SK-N-MC (cell line): ENCODE measurements at regions not wholly inside any gene's neighbourhood (a gene's known extent, or its start where the extent isn't known, plus 50 kb on each side); places are given as distances from the start of the nearest gene placed in this dataset.

Source experiments
- EZH2 ChIP-seq: fragments of 200-600 bp; sonication (generic); IDR thresholded peaks from one replicate; pipeline ENCODE4 v1.6.1; 2017; ENCODE audit warnings: antibody characterized with exemption
- POLR2AphosphoS5 ChIP-seq: IDR thresholded peaks from 2 replicates; pipeline ENCODE4 v1.6.1; 2012; ENCODE audit warnings: mild to moderate bottlenecking, low read depth, low read length, borderline replicate concordance

DNA sequence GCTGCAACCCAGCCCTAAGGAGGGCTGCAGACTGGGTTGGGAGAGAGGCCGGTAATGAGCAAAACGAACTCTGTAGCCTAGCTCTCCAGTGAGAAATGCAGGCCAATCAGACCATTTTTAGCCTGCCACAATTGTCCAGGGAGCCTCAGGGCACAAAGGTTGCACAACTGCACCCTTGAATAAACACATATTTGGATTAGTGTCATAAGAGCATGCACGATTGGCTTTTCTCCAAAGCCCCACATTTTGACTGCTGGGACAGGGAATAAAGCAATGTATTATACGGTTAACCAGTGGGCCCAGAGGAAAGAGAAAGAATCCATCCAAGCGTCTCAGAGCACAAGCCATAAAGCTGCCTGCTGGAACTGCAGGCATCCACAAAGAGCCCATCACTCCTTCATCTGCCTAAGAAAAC is 729.4 kb upstream of the SGCG start:
- TF ChIP-seq EZH2, result no peak
- no peak for TF ChIP-seq POLR2AphosphoS5
